ENCODE measurements at regions not wholly inside any gene's neighbourhood (a gene's known extent, or its start where the extent isn't known, plus 50 kb on each side); places are given as distances from the start of the nearest gene placed in this dataset.

- no peak for TF ChIP-seq CEBPB (IDR thresholded peaks at IDR 0.05)
- no peak for TF ChIP-seq MAX (IDR thresholded peaks at IDR 0.05)
- TF ChIP-seq ZBTB7A (IDR thresholded peaks at IDR 0.05; ENCODE audit: low read depth): no peak
- no peak for TF ChIP-seq NFIC (IDR thresholded peaks at IDR 0.05)
- no peak for TF ChIP-seq USF1 (IDR thresholded peaks at IDR 0.05)
- no peak for TF ChIP-seq YY1 (IDR thresholded peaks at IDR 0.05; ENCODE audit: low read depth)
- TF ChIP-seq TAF1 (IDR thresholded peaks at IDR 0.05; ENCODE audit: low read depth): no peak
- no peak for TF ChIP-seq REST (IDR thresholded peaks at IDR 0.05; ENCODE audit: low read depth)
Observed at GRCh38 chr10:78750418-78750817, 318.3 kb upstream of the ZMIZ1 start.

- TF ChIP-seq USF1 (IDR thresholded peaks at IDR 0.05) (no peak), MAX (IDR thresholded peaks at IDR 0.05) (no peak), TCF12 (IDR thresholded peaks at IDR 0.05; ENCODE audit: low read depth) (no peak), EGR1 (IDR thresholded peaks at IDR 0.05) (no peak), REST (IDR thresholded peaks at IDR 0.05; ENCODE audit: low read depth) (no peak), NFIC (IDR thresholded peaks at IDR 0.05) (no peak), CREB1 (IDR thresholded peaks at IDR 0.05; ENCODE audit: low read depth) (no peak), CEBPB (IDR thresholded peaks at IDR 0.05) (no peak), YY1 (IDR thresholded peaks at IDR 0.05; ENCODE audit: low read depth) (no peak), EP300 (IDR thresholded peaks at IDR 0.05; ENCODE audit: borderline replicate concordance) (no peak), TEAD4 (IDR thresholded peaks at IDR 0.05) (no peak), RAD21 (IDR thresholded peaks at IDR 0.05; ENCODE audit: low read depth) (no peak), TAF1 (IDR thresholded peaks at IDR 0.05; ENCODE audit: low read depth) (no peak), ZBTB7A (IDR thresholded peaks at IDR 0.05; ENCODE audit: low read depth) (no peak), FOXM1 (IDR thresholded peaks at IDR 0.05; ENCODE audit: borderline replicate concordance, low read depth) (no peak)
Observed at GRCh38 chr10:78751716-78752115, 317.1 kb upstream of the ZMIZ1 start.

- TF ChIP-seq TCF12 (IDR thresholded peaks at IDR 0.05; ENCODE audit: low read depth) (no peak), TAF1 (IDR thresholded peaks at IDR 0.05; ENCODE audit: low read depth) (no peak), NFIC (IDR thresholded peaks at IDR 0.05) (no peak), YY1 (IDR thresholded peaks at IDR 0.05; ENCODE audit: low read depth) (no peak)
Observed at GRCh38 chr10:78752221-78752620, 316.5 kb upstream of the ZMIZ1 start.

- TF ChIP-seq TEAD4 (IDR thresholded peaks at IDR 0.05): no peak
- no peak for TF ChIP-seq ZBTB7A (IDR thresholded peaks at IDR 0.05; ENCODE audit: low read depth)
- no peak for TF ChIP-seq MAX (IDR thresholded peaks at IDR 0.05)
- no peak for TF ChIP-seq CREB1 (IDR thresholded peaks at IDR 0.05; ENCODE audit: low read depth)
- TF ChIP-seq TCF12 (IDR thresholded peaks at IDR 0.05; ENCODE audit: low read depth): no peak
- TF ChIP-seq NFIC (IDR thresholded peaks at IDR 0.05): no peak
- no peak for TF ChIP-seq CEBPB (IDR thresholded peaks at IDR 0.05)
- no peak for TF ChIP-seq YY1 (IDR thresholded peaks at IDR 0.05; ENCODE audit: low read depth)
- no peak for TF ChIP-seq FOXM1 (IDR thresholded peaks at IDR 0.05; ENCODE audit: borderline replicate concordance, low read depth)
- TF ChIP-seq RAD21 (IDR thresholded peaks at IDR 0.05; ENCODE audit: low read depth): no peak; the same call in 1 of the 2 replicates
- no peak for TF ChIP-seq TAF1 (IDR thresholded peaks at IDR 0.05; ENCODE audit: low read depth)
- no peak for TF ChIP-seq USF1 (IDR thresholded peaks at IDR 0.05)
- no peak for TF ChIP-seq EGR1 (IDR thresholded peaks at IDR 0.05)
- TF ChIP-seq REST (IDR thresholded peaks at IDR 0.05; ENCODE audit: low read depth): no peak
- TF ChIP-seq EP300 (IDR thresholded peaks at IDR 0.05; ENCODE audit: borderline replicate concordance): no peak
Observed at GRCh38 chr10:78752708-78753107, 316.1 kb upstream of the ZMIZ1 start.

Data from Ishikawa (cell line).